AG04450 (cell line): ENCODE measurements at regions not wholly inside any gene's neighbourhood (a gene's known extent, or its start where the extent isn't known, plus 50 kb on each side); places are given as distances from the start of the nearest gene placed in this dataset.

Experiments
- CTCF ChIA-PET: fragments of 300-600, 350-600 bp; formaldehyde crosslinking; extraction: SDS; loops from one replicate; lab custom pipeline; 2022; ENCODE audit warnings: antibody characterized with exemption, inconsistent platforms; lab: Charles Lee
- POLR2A ChIA-PET: fragments of 350-600 bp; formaldehyde crosslinking; extraction: SDS; loops from one replicate; lab custom pipeline; 2021; ENCODE audit warnings: antibody characterized with exemption, inconsistent platforms; lab: Yijun Ruan, JAX
- DNase-seq: peaks from one replicate; pipeline ENCODE4 v3.0.0-alpha.2; 2011; ENCODE audit warnings: low read depth, low spot score
- H3K27ac ChIP-seq: one replicate; pipeline ENCODE4 v1.5.1; 2012; ENCODE audit warnings: low read depth, low read length, control low read depth
- H3K27me3 ChIP-seq: one replicate; pipeline ENCODE4 v1.6.0; 2012; ENCODE audit warnings: low read length; ENCODE audit not compliant: control insufficient read depth, insufficient read depth
- H3K4me3 ChIP-seq: 2 replicates; pipeline ENCODE4 v1.5.1; 2011; ENCODE audit warnings: mild to moderate bottlenecking, low read depth, low read length, control low read depth
- H3K9me3 ChIP-seq: 2 replicates; pipeline ENCODE4 v1.5.1; 2012; ENCODE audit warnings: low read length; ENCODE audit not compliant: control insufficient read depth, insufficient read depth
- CTCF ChIP-seq: IDR thresholded peaks from 2 replicates; pipeline ENCODE4 v1.5.1; 2011; ENCODE audit warnings: low read depth, low read length, control low read depth, inconsistent platforms

GRCh38 chr5:142517840-142518239, 168.1 kb downstream of the FGF1 start:
- H3K4me3 ChIP-seq, result no peak overlapping the region
- H3K27ac ChIP-seq, result no peak overlapping the region
- DNase-seq, result no peak
- ChIA-PET POLR2A (no interaction called here), CTCF (interaction anchor here (1.4 kb wide), 1 partner anchor 31 kb away, joined by 3 read pairs; no protein-coding TSS in a partner anchor)
- H3K27me3 ChIP-seq, result no peaks in the 10 kb centered on the region
- TF ChIP-seq CTCF, result no peak
- peaks cover 10% of the 10 kb centered on the region for H3K9me3 ChIP-seq

GRCh38 chr5:142516732-142517131, 169.2 kb downstream of the FGF1 start:
- Histone ChIP-seq H3K27me3 (no peaks in the 10 kb centered on the region), H3K27ac (no peak overlapping the region), H3K9me3 (peaks cover 10% of the 10 kb centered on the region), H3K4me3 (no peak overlapping the region)
- ChIA-PET CTCF (interaction anchor here (0.6 kb wide), 1 partner anchor 1178 kb away, joined by 4 read pairs; no protein-coding TSS in a partner anchor), POLR2A (no interaction called here)
- no peak for DNase-seq
- no peak for TF ChIP-seq CTCF

- TF ChIP-seq CTCF, result no peak
- Histone ChIP-seq H3K4me3 (no peak overlapping the region), H3K9me3 (peaks cover 10% of the 10 kb centered on the region), H3K27ac (no peak overlapping the region), H3K27me3 (no peaks in the 10 kb centered on the region)
- ChIA-PET CTCF (no interaction called here), POLR2A (no interaction called here)
- no peak for DNase-seq
These were observed 170.9 kb downstream of the FGF1 start for GRCh38 chr5:142515036-142515435.

GRCh38 chr5:142514196-142514595, 171.7 kb downstream of the FGF1 start:
- Histone ChIP-seq H3K27me3 (no peaks in the 10 kb centered on the region), H3K27ac (no peak overlapping the region), H3K9me3 (peaks cover 10% of the 10 kb centered on the region), H3K4me3 (no peak overlapping the region)
- no peak for TF ChIP-seq CTCF
- CTCF ChIA-PET, result no interaction called here
- POLR2A ChIA-PET, result no interaction called here
- no peak for DNase-seq

GRCh38 chr5:142512043-142513042, 173.5 kb downstream of the FGF1 start:
- TF ChIP-seq CTCF, result no peak
- Histone ChIP-seq H3K27ac (no peak overlapping the region), H3K27me3 (no peaks in the 10 kb centered on the region), H3K9me3 (peaks cover 8% of the 10 kb centered on the region), H3K4me3 (no peak overlapping the region)
- CTCF ChIA-PET, result interaction anchor here (1.3 kb wide), 1 partner anchor 367 kb away, joined by 3 read pairs; no protein-coding TSS in a partner anchor
- no peak for DNase-seq
- POLR2A ChIA-PET, result no interaction called here
